22Rv1 (cell line): ENCODE measurements at regions not wholly inside any gene's neighbourhood (a gene's known extent, or its start where the extent isn't known, plus 50 kb on each side); places are given as distances from the start of the nearest gene placed in this dataset.

Experiments
- H3K27ac ChIP-seq: fragments of 450-650 bp; 2 replicates; pipeline ENCODE4 v1.5.1; 2017
- CTCF ChIP-seq: fragments of 450-650 bp; IDR thresholded peaks from 2 replicates; pipeline ENCODE4 v1.5.1; 2017; ENCODE audit warnings: mild to moderate bottlenecking
- ZFX ChIP-seq: fragments of 450-650 bp; IDR thresholded peaks from 2 replicates; pipeline ENCODE4 v1.6.1; 2017; ENCODE audit warnings: antibody characterized with exemption, borderline replicate concordance

- H3K27ac ChIP-seq, result no peak overlapping the region
- no peak for TF ChIP-seq CTCF
- TF ChIP-seq ZFX, result no peak
Observed at GRCh38 chr16:79510879-79511278, 89.7 kb downstream of the MAF start.

GRCh38 chr16:79509906-79510305, 90.6 kb downstream of the MAF start:
- no peak for TF ChIP-seq ZFX
- no peak for TF ChIP-seq CTCF
- no peak overlapping the region for H3K27ac ChIP-seq

GRCh38 chr16:79509211-79509631, 91.3 kb downstream of the MAF start:
- no peak for TF ChIP-seq ZFX
- TF ChIP-seq CTCF, result no peak
- H3K27ac ChIP-seq, result no peak overlapping the region

GRCh38 chr16:79508294-79508693, 92.2 kb downstream of the MAF start:
- no peak overlapping the region for H3K27ac ChIP-seq
- TF ChIP-seq ZFX (no peak), CTCF (no peak)

- TF ChIP-seq ZFX, result no peak
- TF ChIP-seq CTCF, result no peak
Observed at GRCh38 chr16:79505344-79505743, 95.2 kb downstream of the MAF start.

GRCh38 chr16:79503511-79503910, 97.0 kb downstream of the MAF start:
- TF ChIP-seq ZFX (no peak), CTCF (no peak)
- no peak overlapping the region for H3K27ac ChIP-seq

More at GRCh38 chr16:79505344-79505743, 95.2 kb downstream of the MAF start:
- no peak overlapping the region for H3K27ac ChIP-seq

- H3K27ac ChIP-seq, result no peak overlapping the region
- TF ChIP-seq ZFX, result no peak
Observed at GRCh38 chr16:79501446-79501845, 99.1 kb downstream of the MAF start.

GRCh38 chr16:79500866-79501265, 99.7 kb downstream of the MAF start:
- TF ChIP-seq ZFX, result no peak
- no peak for TF ChIP-seq CTCF
- H3K27ac ChIP-seq, result no peak overlapping the region
